RWPE2 (cell line): ENCODE measurements at regions not wholly inside any gene's neighbourhood (a gene's known extent, or its start where the extent isn't known, plus 50 kb on each side); places are given as distances from the start of the nearest gene placed in this dataset.
"Not testable (repeated sequence)": the region's sequence is repeated elsewhere in the genome, so short reads cannot be mapped to it uniquely, and the experiment has no call there.

ENCODE experiments used
- ATAC-seq: fragments of 200-7000 bp; cut with Tn5 transposase; 3 replicates; pipeline ENCODE4 v1.9.1; 2021; ENCODE audit warnings: low read depth
- DNase-seq: peaks from one replicate; pipeline ENCODE4 v3.0.0-alpha.2; 2020; ENCODE audit warnings: low spot score
- H3K27ac ChIP-seq: fragments of 450-650 bp; 2 replicates; pipeline ENCODE4 v1.5.1; 2017; ENCODE audit warnings: mild to moderate bottlenecking; ENCODE audit not compliant: poor library complexity, severe bottlenecking
- H3K27me3 ChIP-seq: fragments of 250-450 bp; sonication (Bioruptor Pico); 2 replicates; pipeline ENCODE4 v1.5.1; 2021; ENCODE audit warnings: mild to moderate bottlenecking, moderate library complexity; ENCODE audit not compliant: insufficient read depth, poor library complexity, severe bottlenecking
- H3K36me3 ChIP-seq: fragments of 250-450 bp; sonication (Bioruptor Pico); 2 replicates; pipeline ENCODE4 v1.5.1; 2020; ENCODE audit warnings: low read depth, mild to moderate bottlenecking, moderate library complexity
- H3K4me1 ChIP-seq: fragments of 250-450 bp; sonication (Bioruptor Pico); 2 replicates; pipeline ENCODE4 v1.5.1; 2021; ENCODE audit warnings: mild to moderate bottlenecking, moderate library complexity; ENCODE audit not compliant: insufficient read depth, poor library complexity, severe bottlenecking
- H3K4me3 ChIP-seq: fragments of 250-450 bp; sonication (Bioruptor Pico); 2 replicates; pipeline ENCODE4 v1.5.1; 2021; ENCODE audit warnings: mild to moderate bottlenecking, moderate library complexity; ENCODE audit not compliant: severe bottlenecking
- H3K9me3 ChIP-seq: fragments of 250-450 bp; sonication (Bioruptor Pico); 2 replicates; pipeline ENCODE4 v1.5.1; 2021; ENCODE audit warnings: mild to moderate bottlenecking, moderate library complexity; ENCODE audit not compliant: severe bottlenecking
- CTCF ChIP-seq: fragments of 450-650 bp; IDR thresholded peaks from one replicate; pipeline ENCODE4 v1.5.1; 2017; ENCODE audit warnings: mild to moderate bottlenecking, moderate library complexity; ENCODE audit not compliant: poor library complexity, severe bottlenecking

- Histone ChIP-seq H3K9me3 (no peaks in the 10 kb centered on the region), H3K27ac (no peak overlapping the region), H3K4me1 (no peaks in the 10 kb centered on the region), H3K36me3 (no peaks in the 10 kb centered on the region), H3K4me3 (no peak overlapping the region), H3K27me3 (no peaks in the 10 kb centered on the region)
- DNase-seq, result no peak
- ATAC-seq, result no peak
- TF ChIP-seq CTCF, result no peak
Measured at GRCh38 chr10:57890691-57891090, 377.0 kb downstream of the IPMK start.

- not testable (repeated sequence) for H3K27me3 ChIP-seq, H3K4me3 ChIP-seq, ATAC-seq, H3K27ac ChIP-seq, H3K9me3 ChIP-seq, H3K36me3 ChIP-seq, H3K4me1 ChIP-seq, DNase-seq
Measured at GRCh38 chr10:57885618-57885968, 382.1 kb downstream of the IPMK start.

- no peaks in the 10 kb centered on the region for H3K4me1 ChIP-seq
- H3K4me3 ChIP-seq, result no peak overlapping the region
- no peaks in the 10 kb centered on the region for H3K9me3 ChIP-seq
- ATAC-seq, result no peak
- no peak for DNase-seq
- H3K27ac ChIP-seq, result no peak overlapping the region
- H3K36me3 ChIP-seq, result no peaks in the 10 kb centered on the region
- TF ChIP-seq CTCF, result no peak
- no peaks in the 10 kb centered on the region for H3K27me3 ChIP-seq
Measured at GRCh38 chr10:57884965-57885617, 382.6 kb downstream of the IPMK start.

GRCh38 chr10:57884407-57884806, 383.3 kb downstream of the IPMK start:
- no peak for ATAC-seq
- TF ChIP-seq CTCF, result no peak
- H3K27me3 ChIP-seq, result no peaks in the 10 kb centered on the region
- no peak overlapping the region for H3K27ac ChIP-seq
- no peak for DNase-seq
- no peaks in the 10 kb centered on the region for H3K9me3 ChIP-seq
- no peaks in the 10 kb centered on the region for H3K4me1 ChIP-seq
- no peaks in the 10 kb centered on the region for H3K36me3 ChIP-seq
- no peak overlapping the region for H3K4me3 ChIP-seq

GRCh38 chr10:57880446-57881227, 387.1 kb downstream of the IPMK start:
- Histone ChIP-seq H3K27me3 (no peaks in the 10 kb centered on the region), H3K4me1 (no peaks in the 10 kb centered on the region), H3K27ac (no peak overlapping the region), H3K9me3 (no peaks in the 10 kb centered on the region), H3K4me3 (no peak overlapping the region), H3K36me3 (no peaks in the 10 kb centered on the region)
- TF ChIP-seq CTCF, result no peak
- ATAC-seq, result no peak
- DNase-seq, result no peak
